Suprapubic skin (tissue), 4 donors: ENCODE measurements at regions not wholly inside any gene's neighbourhood (a gene's known extent, or its start where the extent isn't known, plus 50 kb on each side); places are given as distances from the start of the nearest gene placed in this dataset.

Source experiments
- DNase-seq, 2 donors: peaks; one replicate each; pipeline ENCODE4 v3.0.0-alpha.2; 2019; ENCODE audit warnings: low spot score in 2 of 2
- H3K27ac ChIP-seq: fragments of 200-600 bp; sonication (generic); one replicate; pipeline ENCODE4 v1.5.1; 2019
- H3K27me3 ChIP-seq: fragments of 200-600 bp; sonication (generic); one replicate; pipeline ENCODE4 v1.5.1; 2019
- H3K36me3 ChIP-seq: fragments of 200-600 bp; sonication (generic); one replicate; pipeline ENCODE4 v1.5.1; 2019
- H3K4me1 ChIP-seq: fragments of 200-600 bp; sonication (generic); one replicate; pipeline ENCODE4 v1.5.1; 2019
- H3K4me3 ChIP-seq: fragments of 200-600 bp; sonication (generic); one replicate; pipeline ENCODE4 v1.5.1; 2019; ENCODE audit warnings: mild to moderate bottlenecking
- H3K9me3 ChIP-seq: fragments of 200-600 bp; sonication (generic); one replicate; pipeline ENCODE4 v1.5.1; 2019
- CTCF ChIP-seq, 2 donors: fragments of 200-600 bp in 1 of 2; fragments of 450-650 bp in 1 of 2; sonication (generic) in 1 of 2; IDR thresholded peaks; one replicate each; pipeline ENCODE4 v1.5.1; 2016 to 2019; ENCODE audit warnings: antibody characterized with exemption in 2 of 2, mild to moderate bottlenecking in 1 of 2, moderate library complexity in 1 of 2
- EP300 ChIP-seq: sonication (generic); formaldehyde crosslinking; IDR thresholded peaks from one replicate; pipeline ENCODE4 v1.6.1; 2017; ENCODE audit warnings: antibody characterized with exemption
- POLR2A ChIP-seq, 2 donors: fragments of 450-650 bp; IDR thresholded peaks; one replicate each; pipeline ENCODE4 v1.6.1; 2017; ENCODE audit warnings: antibody characterized with exemption in 2 of 2, mild to moderate bottlenecking in 2 of 2, moderate library complexity in 2 of 2
- POLR2AphosphoS5 ChIP-seq, 3 donors: sonication (generic); formaldehyde crosslinking; IDR thresholded peaks; one replicate each; pipeline ENCODE4 v1.6.1; 2017; ENCODE audit warnings: antibody characterized with exemption in 3 of 3
- WGBS: methylation state at CpG from one replicate; pipeline ENCODE4 v1.1.5; 2018; 5-methylcytosine and 5-hydroxymethylcytosine counted together

- Histone ChIP-seq H3K27ac (no peak overlapping the region), H3K9me3 (no peaks in the 10 kb centered on the region), H3K36me3 (no peaks in the 10 kb centered on the region), H3K27me3 (no peaks in the 10 kb centered on the region), H3K4me1 (no peaks in the 10 kb centered on the region), H3K4me3 (no peak overlapping the region)
- 69% methylated on average over 3 of the region's 3 CpGs for WGBS
- no peak for DNase-seq
- TF ChIP-seq EP300 (no peak), POLR2A (IDR thresholded peaks at IDR 0.05) (no peak), CTCF (IDR thresholded peaks at IDR 0.05) (no peak), POLR2AphosphoS5 (IDR thresholded peaks at IDR 0.05) (no peak)
Measured at GRCh38 chr14:86640288-86640687, 1110.3 kb downstream of the FLRT2 start.

DNA sequence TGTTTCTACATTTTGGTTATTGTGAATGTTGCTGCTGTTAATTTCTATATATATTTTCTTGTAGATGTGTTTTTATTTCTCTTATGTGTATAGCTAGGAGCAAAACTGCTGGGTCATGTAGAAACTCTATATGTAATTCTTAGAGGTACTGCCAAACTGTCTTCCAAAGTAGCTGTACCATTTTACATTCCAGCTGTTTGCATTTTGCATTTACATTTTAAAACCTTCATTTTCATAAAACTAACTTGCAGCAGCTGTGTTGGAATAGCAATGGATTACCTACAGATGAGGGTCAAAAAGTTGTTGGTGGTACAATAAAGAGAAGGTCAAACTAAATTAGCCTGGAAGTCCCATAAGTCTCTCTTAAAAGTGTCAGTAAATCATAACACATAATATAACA lies 1109.7 kb downstream of the FLRT2 start:
- H3K4me3 ChIP-seq = no peak overlapping the region
- TF ChIP-seq CTCF (IDR thresholded peaks at IDR 0.05) = no peak
- no peak for TF ChIP-seq EP300
- TF ChIP-seq POLR2AphosphoS5 (IDR thresholded peaks at IDR 0.05) = no peak
- no peak for TF ChIP-seq POLR2A (IDR thresholded peaks at IDR 0.05)
- DNase-seq = no peak
- H3K36me3 ChIP-seq = no peaks in the 10 kb centered on the region
- H3K27ac ChIP-seq = no peak overlapping the region
- H3K9me3 ChIP-seq = no peaks in the 10 kb centered on the region
- no peaks in the 10 kb centered on the region for H3K27me3 ChIP-seq
- H3K4me1 ChIP-seq = no peaks in the 10 kb centered on the region

GRCh38 chr14:86639146-86639545 lies 1109.2 kb downstream of the FLRT2 start:
- H3K27ac ChIP-seq = no peak overlapping the region
- WGBS = 81% methylated on average over 5 of the region's 5 CpGs
- H3K4me3 ChIP-seq = no peak overlapping the region
- H3K36me3 ChIP-seq = no peaks in the 10 kb centered on the region
- TF ChIP-seq EP300 = no peak
- no peak for TF ChIP-seq CTCF (IDR thresholded peaks at IDR 0.05)
- no peak for TF ChIP-seq POLR2AphosphoS5 (IDR thresholded peaks at IDR 0.05)
- H3K4me1 ChIP-seq = no peaks in the 10 kb centered on the region
- no peaks in the 10 kb centered on the region for H3K27me3 ChIP-seq
- no peak for DNase-seq
- H3K9me3 ChIP-seq = no peaks in the 10 kb centered on the region

GRCh38 chr14:86627080-86627479 lies 1097.1 kb downstream of the FLRT2 start:
- H3K4me3 ChIP-seq = no peak overlapping the region
- H3K9me3 ChIP-seq = no peaks in the 10 kb centered on the region
- H3K36me3 ChIP-seq = no peaks in the 10 kb centered on the region
- TF ChIP-seq EP300 = no peak
- no peak for TF ChIP-seq CTCF (IDR thresholded peaks at IDR 0.05)
- TF ChIP-seq POLR2A (IDR thresholded peaks at IDR 0.05) = no peak
- TF ChIP-seq POLR2AphosphoS5 (IDR thresholded peaks at IDR 0.05) = no peak
- H3K27me3 ChIP-seq = no peaks in the 10 kb centered on the region
- no peak for DNase-seq
- no peaks in the 10 kb centered on the region for H3K4me1 ChIP-seq
- no peak overlapping the region for H3K27ac ChIP-seq

GRCh38 chr14:86626530-86626929 lies 1096.6 kb downstream of the FLRT2 start:
- Histone ChIP-seq H3K27ac (no peak overlapping the region), H3K36me3 (no peaks in the 10 kb centered on the region), H3K4me1 (no peaks in the 10 kb centered on the region), H3K27me3 (no peaks in the 10 kb centered on the region), H3K9me3 (no peaks in the 10 kb centered on the region), H3K4me3 (no peak overlapping the region)
- TF ChIP-seq CTCF (IDR thresholded peaks at IDR 0.05) = no peak
- TF ChIP-seq POLR2A (IDR thresholded peaks at IDR 0.05) = no peak
- TF ChIP-seq POLR2AphosphoS5 (IDR thresholded peaks at IDR 0.05) = no peak
- no peak for TF ChIP-seq EP300
- WGBS = 79% methylated on average over 3 of the region's 3 CpGs
- DNase-seq = no peak
